ENCODE measurements at regions not wholly inside any gene's neighbourhood (a gene's known extent, or its start where the extent isn't known, plus 50 kb on each side); places are given as distances from the start of the nearest gene placed in this dataset.

DNA sequence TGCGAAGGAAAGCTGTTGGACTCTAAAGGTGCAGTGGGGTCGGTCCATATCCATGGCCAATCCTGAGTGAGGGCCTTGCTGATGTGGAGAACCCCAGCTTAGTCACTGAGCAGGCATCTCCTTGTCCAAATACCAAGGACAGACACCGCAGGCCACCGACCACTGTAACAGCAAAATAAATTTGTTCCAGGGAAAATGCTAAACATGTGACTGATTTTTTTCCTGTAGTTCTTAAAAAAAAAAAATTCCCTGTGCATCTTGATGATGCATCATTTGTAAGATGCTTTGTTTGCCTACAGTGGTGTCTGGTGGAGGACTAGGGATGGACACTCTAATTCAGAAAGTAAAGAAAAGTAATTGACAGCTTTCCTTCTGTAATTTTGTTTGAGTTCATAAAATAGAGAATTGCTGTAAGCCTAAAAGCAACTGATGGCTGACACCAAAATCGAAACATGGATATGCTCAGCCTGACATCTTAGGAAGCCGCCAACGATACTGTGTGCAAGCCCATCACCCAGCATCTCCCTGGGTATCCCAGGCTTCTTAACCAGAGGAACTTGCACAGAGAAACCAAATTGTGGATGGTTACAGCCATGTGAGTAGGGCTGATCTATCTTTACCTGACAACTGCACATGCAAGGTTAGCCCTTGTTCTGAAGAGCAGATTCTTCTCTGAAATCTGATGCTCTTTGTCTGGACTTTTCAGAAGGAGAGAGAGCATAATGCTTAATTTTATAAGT, 188.6 kb downstream of the ARL4C start:
- no peak overlapping the region for H3K4me3 ChIP-seq
- H3K9me3 ChIP-seq, result peaks cover 0 to 3% (median 0%) of the 10 kb centered on the region in 11 donors
- WGBS, 2 donors, result 90 to 94% methylated on average over 7 of the region's 7 CpGs
- peak overlapping the region in 2 of 10 donors; percentile 21 to 88 for H3K27ac ChIP-seq
- ATAC-seq (peak in 3 of 8 donors; percentile 14 to 28 (median 19)), DNase-seq (no peak)
- H3K36me3 ChIP-seq, result no peaks in the 10 kb centered on the region
- intact Hi-C loops (cut with DNase I), result no loop called here
- H3K27me3 ChIP-seq, result peaks cover 0 to 14% (median 4%) of the 10 kb centered on the region in 7 donors
- TF ChIP-seq, protein P1, sequence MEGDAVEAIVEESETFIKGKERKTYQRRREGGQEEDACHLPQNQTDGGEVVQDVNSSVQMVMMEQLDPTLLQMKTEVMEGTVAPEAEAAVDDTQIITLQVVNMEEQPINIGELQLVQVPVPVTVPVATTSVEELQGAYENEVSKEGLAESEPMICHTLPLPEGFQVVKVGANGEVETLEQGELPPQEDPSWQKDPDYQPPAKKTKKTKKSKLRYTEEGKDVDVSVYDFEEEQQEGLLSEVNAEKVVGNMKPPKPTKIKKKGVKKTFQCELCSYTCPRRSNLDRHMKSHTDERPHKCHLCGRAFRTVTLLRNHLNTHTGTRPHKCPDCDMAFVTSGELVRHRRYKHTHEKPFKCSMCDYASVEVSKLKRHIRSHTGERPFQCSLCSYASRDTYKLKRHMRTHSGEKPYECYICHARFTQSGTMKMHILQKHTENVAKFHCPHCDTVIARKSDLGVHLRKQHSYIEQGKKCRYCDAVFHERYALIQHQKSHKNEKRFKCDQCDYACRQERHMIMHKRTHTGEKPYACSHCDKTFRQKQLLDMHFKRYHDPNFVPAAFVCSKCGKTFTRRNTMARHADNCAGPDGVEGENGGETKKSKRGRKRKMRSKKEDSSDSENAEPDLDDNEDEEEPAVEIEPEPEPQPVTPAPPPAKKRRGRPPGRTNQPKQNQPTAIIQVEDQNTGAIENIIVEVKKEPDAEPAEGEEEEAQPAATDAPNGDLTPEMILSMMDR (IDR thresholded peaks at IDR 0.05), result no peak
- peaks cover 0 to 24% (median 0%) of the 10 kb centered on the region in 9 donors for H3K4me1 ChIP-seq

DNA sequence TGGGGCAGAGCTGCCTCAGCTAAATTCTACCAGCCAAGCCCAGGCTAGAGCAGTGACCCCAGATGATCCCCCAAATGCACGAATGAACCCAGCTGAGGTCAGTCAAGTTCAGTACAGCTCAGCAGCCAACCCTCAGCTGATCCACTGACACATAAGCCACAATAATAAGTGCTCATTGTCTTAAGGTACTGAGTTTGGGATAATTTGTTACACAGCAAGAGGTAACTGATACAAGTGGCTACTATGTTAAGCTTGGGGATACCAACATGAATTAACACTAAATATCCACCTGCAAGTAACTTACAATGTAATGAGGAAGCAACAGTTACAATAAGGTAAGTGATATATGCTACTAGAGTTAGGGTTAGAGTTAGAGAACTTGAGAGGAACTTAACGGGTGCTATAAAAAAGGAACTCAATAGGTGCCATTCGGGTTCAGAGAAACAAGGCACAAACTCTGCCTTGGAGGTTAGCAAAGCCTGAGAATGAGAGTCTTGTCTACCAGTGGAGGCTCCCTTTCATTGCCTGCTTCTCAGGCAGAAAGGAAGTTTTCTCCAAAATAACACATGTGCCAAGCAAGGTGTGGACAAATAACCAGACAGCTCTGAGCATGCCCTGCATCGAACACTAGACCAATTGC, 189.4 kb downstream of the ARL4C start:
- TF ChIP-seq, protein P1 (IDR thresholded peaks at IDR 0.05), result no peak
- peaks cover 0 to 24% (median 0%) of the 10 kb centered on the region in 9 donors for H3K4me1 ChIP-seq
- DNase-seq, result no peak
- intact Hi-C loops (cut with DNase I), result no loop called here
- H3K27me3 ChIP-seq, result peaks cover 0 to 22% (median 4%) of the 10 kb centered on the region in 7 donors
- ATAC-seq, result no peak
- H3K36me3 ChIP-seq, result no peaks in the 10 kb centered on the region
- H3K27ac ChIP-seq, result peak overlapping the region in 1 of 10 donors; percentile 88
- H3K9me3 ChIP-seq, result peaks cover 0 to 3% (median 0%) of the 10 kb centered on the region in 11 donors
- no peak overlapping the region for H3K4me3 ChIP-seq
- WGBS, 2 donors, result 90 to 92% methylated on average over 4 of the region's 4 CpGs

DNA sequence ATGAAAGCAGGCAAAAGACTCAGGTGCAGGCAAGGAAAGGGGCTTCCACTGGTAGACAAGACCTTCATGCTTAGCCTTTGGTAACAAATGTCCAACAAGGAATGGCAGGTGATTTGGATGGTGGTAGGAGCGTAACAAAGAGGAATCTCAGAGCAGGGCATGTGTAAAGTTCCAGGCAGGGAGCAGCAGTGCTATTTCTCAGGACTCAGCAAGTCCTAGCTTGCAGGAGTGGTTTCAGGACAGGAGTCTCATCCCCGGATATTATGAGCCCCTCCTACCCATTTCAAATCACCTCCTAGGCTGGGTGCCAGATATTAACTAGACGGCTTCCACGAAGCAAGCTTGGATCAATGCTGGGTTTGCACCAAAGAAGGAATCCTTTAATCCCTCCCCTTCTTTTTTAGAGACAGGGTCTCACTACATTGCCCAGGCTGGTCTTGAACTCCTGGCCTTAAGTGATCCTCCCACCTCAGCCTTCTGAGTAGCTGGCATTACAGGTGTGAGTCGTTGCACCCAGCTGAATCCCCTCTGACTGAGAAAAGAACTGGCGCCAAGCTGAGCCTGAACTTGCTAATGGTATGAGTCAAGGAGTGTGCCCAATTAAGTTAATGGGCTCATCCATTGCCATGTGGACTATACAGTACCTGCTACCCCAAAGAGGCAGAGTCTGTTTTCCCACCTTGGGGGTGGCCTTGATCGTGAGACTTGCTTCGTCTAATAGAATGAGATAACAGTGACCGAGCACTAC, 190.3 kb downstream of the ARL4C start:
- 86 to 87% methylated on average over 9 of the region's 9 CpGs for WGBS, 2 donors
- no peak for DNase-seq
- peak overlapping the region in 1 of 10 donors; percentile 26 for H3K27ac ChIP-seq
- H3K4me1 ChIP-seq, result peaks cover 0 to 24% (median 0%) of the 10 kb centered on the region in 9 donors
- TF ChIP-seq, protein P1 (IDR thresholded peaks at IDR 0.05), result no peak
- ATAC-seq, result no peak
- no peaks in the 10 kb centered on the region for H3K36me3 ChIP-seq
- peaks cover 0 to 22% (median 6%) of the 10 kb centered on the region in 7 donors for H3K27me3 ChIP-seq
- H3K4me3 ChIP-seq, result no peak overlapping the region
- intact Hi-C loops (cut with DNase I), result no loop called here
- H3K9me3 ChIP-seq, result peaks cover 0 to 3% (median 0%) of the 10 kb centered on the region in 11 donors

DNA sequence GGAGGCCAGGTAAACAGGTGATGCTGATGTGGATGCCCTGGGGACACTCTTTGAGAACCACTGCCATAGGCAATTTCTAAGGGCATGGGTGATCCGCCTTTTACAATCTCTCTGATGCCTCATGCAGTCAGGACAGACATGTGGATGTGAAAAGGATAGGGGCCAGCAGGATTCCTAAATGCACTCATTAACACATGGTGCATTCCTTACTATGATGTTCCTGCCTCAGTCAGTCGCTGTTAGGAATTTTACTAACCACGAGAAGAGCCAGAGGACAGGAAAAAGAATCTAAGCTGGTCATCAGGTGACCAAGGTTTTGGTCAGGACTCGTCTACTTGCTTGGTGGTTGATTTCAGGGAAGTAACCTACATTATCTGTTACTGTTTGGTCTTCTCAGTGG, 191.0 kb downstream of the ARL4C start:
- ATAC-seq, result no peak
- WGBS, 2 donors, result 67 to 73% methylated on average over 4 of the region's 4 CpGs
- intact Hi-C loops (cut with DNase I), result no loop called here

More for the DNA sequence above, 191.0 kb downstream of the ARL4C start:
- peaks cover 0 to 22% (median 7%) of the 10 kb centered on the region in 7 donors for H3K27me3 ChIP-seq
- H3K27ac ChIP-seq, result peak overlapping the region in 1 of 10 donors; percentile 26
- H3K4me3 ChIP-seq, result no peak overlapping the region
- H3K9me3 ChIP-seq, result peaks cover 0 to 3% (median 0%) of the 10 kb centered on the region in 11 donors
- TF ChIP-seq, protein P1 (IDR thresholded peaks at IDR 0.05), result no peak
- peaks cover 0 to 24% (median 0%) of the 10 kb centered on the region in 9 donors for H3K4me1 ChIP-seq
- no peak for DNase-seq
- no peaks in the 10 kb centered on the region for H3K36me3 ChIP-seq

All from heart right ventricle (tissue), 16 donors.